ENCODE measurements at regions not wholly inside any gene's neighbourhood (a gene's known extent, or its start where the extent isn't known, plus 50 kb on each side); places are given as distances from the start of the nearest gene placed in this dataset.

- TF ChIP-seq CTCF (IDR thresholded peaks at IDR 0.05 in 4 of 5, conservative IDR thresholded peaks at IDR 0.05 in 1 of 5) (no peak), POLR2A (IDR thresholded peaks at IDR 0.05) (no peak)
These were observed 587.9 kb downstream of the TLL1 start for GRCh38 chr4:166460769-166461550.
